Vagina (tissue), 2 donors: ENCODE measurements at regions not wholly inside any gene's neighbourhood (a gene's known extent, or its start where the extent isn't known, plus 50 kb on each side); places are given as distances from the start of the nearest gene placed in this dataset.

Experiments
- CTCF ChIP-seq, 3 experiments: fragments of 450-650 bp in 2 of 3; fragments of 200-600 bp in 1 of 3; sonication (generic) in 1 of 3; IDR thresholded peaks; one replicate each; pipeline ENCODE4 v1.5.1; 2017 to 2019; ENCODE audit warnings: antibody characterized with exemption in 3 of 3, mild to moderate bottlenecking in 2 of 3, moderate library complexity in 2 of 3
- POLR2A ChIP-seq, 2 donors: fragments of 450-650 bp; IDR thresholded peaks; one replicate each; pipeline ENCODE4 v1.6.1; 2017; ENCODE audit warnings: antibody characterized with exemption in 2 of 2, mild to moderate bottlenecking in 2 of 2, moderate library complexity in 2 of 2

GRCh38 chr19:30625947-30626625, 253.9 kb downstream of the ZNF536 start:
- TF ChIP-seq POLR2A (IDR thresholded peaks at IDR 0.05) (no peak), CTCF (IDR thresholded peaks at IDR 0.05) (no peak)
